ENCODE measurements at regions not wholly inside any gene's neighbourhood (a gene's known extent, or its start where the extent isn't known, plus 50 kb on each side); places are given as distances from the start of the nearest gene placed in this dataset.

DNA sequence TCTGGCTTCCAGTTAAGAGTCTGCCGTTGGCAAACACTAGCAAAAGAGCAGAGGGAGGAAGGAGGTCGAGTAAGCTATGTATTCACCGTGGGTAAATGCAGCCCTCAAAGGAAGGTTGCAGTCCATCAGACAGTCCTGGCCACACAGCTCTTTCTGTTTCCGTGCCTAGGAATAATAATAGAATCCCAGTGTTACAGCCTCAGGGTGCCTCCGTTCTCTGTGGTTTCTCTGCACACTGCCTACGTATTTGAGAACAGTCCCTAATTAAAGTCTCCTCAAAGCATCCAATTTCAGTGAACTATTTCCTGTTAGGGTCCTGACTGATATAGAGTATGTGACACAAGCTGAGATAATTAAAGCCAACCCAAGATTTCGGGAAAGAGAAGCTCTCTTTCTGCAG is 176.7 kb downstream of the GPAM start:
- DNase-seq = no peak
- Mint-ChIP-seq H3K4me1 (no peaks in the 10 kb centered on the region), H3K9me3 (peaks cover 0 to 2% (median 0%) of the 10 kb centered on the region in 8 donors), H3K4me3 (no peak overlapping the region), H3K27ac (no peak overlapping the region), H3K27me3 (peaks cover 0 to 3% of the 10 kb centered on the region in 2 donors), H3K36me3 (no peaks in the 10 kb centered on the region)
- H3K4me3 ChIP-seq (ENCODE audit: low read length in 2 of 2) = no peak overlapping the region
- no peaks in the 10 kb centered on the region for H3K9me3 ChIP-seq (ENCODE audit: control insufficient read depth in 1 of 2, low read length in 2 of 2)
- H3K36me3 ChIP-seq (ENCODE audit: insufficient read depth, low read length) = no peaks in the 10 kb centered on the region
- no peak overlapping the region for H3K27ac ChIP-seq (ENCODE audit: low read depth, low read length)
- CTCF ChIA-PET (ENCODE audit: partially characterized antibody) = no interaction called here
- no peaks in the 10 kb centered on the region for H3K27me3 ChIP-seq (ENCODE audit: insufficient read depth, low read length)
- POLR2A ChIA-PET (ENCODE audit: partially characterized antibody) = no interaction called here
- intact Hi-C loops (cut with micrococcal nuclease) = no loop called here
- no peaks in the 10 kb centered on the region for H3K4me1 ChIP-seq (ENCODE audit: insufficient read depth, low read length)

DNA sequence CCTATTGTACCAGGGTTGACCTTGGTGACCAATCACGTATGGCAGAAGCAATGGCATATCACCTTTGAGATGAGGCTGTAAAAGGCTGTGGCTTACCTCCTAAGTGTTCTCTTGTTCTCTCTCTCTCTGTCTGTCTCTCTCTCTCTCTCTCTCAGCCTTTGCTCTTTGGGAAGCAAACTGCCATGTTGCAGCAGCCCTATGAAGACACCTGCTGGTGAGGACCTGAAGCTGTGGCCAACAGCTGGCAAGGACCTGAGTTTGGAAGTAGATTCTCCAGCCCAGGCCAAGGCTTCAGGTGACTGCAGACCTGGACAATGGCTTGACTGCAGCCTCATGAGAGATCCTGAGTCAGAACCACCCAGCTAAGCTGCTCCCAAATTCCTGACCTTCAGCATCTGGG is 161.4 kb downstream of the GPAM start:
- Histone ChIP-seq H3K4me3 (ENCODE audit: low read length in 2 of 2) (no peak overlapping the region), H3K36me3 (ENCODE audit: insufficient read depth, low read length) (no peaks in the 10 kb centered on the region), H3K27me3 (ENCODE audit: insufficient read depth, low read length) (no peaks in the 10 kb centered on the region), H3K27ac (ENCODE audit: low read depth, low read length) (no peak overlapping the region), H3K4me1 (ENCODE audit: insufficient read depth, low read length) (no peaks in the 10 kb centered on the region), H3K9me3 (ENCODE audit: control insufficient read depth in 1 of 2, low read length in 2 of 2) (no peaks in the 10 kb centered on the region)
- no peak overlapping the region for H3K4me3 Mint-ChIP-seq
- intact Hi-C loops (cut with micrococcal nuclease) = no loop called here
- H3K36me3 Mint-ChIP-seq = no peaks in the 10 kb centered on the region
- DNase-seq = no peak
- peaks cover 0 to 4% (median 0%) of the 10 kb centered on the region in 8 donors for H3K9me3 Mint-ChIP-seq
- CTCF ChIA-PET (ENCODE audit: partially characterized antibody) = no interaction called here
- POLR2A ChIA-PET (ENCODE audit: partially characterized antibody) = no interaction called here
- no peaks in the 10 kb centered on the region for H3K4me1 Mint-ChIP-seq
- no peaks in the 10 kb centered on the region for H3K27me3 Mint-ChIP-seq
- no peak overlapping the region for H3K27ac Mint-ChIP-seq

DNA sequence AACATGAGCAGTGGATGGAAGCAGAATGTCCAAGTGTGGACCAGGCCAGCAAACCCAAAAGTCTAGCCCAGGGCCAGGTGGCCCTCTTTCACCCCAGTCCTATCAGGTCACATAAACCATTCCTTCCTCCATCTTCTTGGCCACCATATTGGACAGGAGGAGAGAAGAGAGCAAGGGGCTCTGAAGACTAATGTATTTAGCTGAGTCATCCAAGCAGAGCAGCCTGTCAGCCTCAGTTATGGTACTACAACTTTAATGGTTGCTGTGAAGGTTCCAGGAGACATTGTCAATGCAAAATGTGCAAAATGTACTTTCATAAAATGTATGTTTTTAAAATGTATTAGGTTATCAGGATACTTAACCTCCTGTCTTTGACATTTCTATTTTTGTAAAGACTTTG is 159.5 kb downstream of the GPAM start:
- H3K4me3 ChIP-seq (ENCODE audit: low read length in 2 of 2) = no peak overlapping the region

DNA sequence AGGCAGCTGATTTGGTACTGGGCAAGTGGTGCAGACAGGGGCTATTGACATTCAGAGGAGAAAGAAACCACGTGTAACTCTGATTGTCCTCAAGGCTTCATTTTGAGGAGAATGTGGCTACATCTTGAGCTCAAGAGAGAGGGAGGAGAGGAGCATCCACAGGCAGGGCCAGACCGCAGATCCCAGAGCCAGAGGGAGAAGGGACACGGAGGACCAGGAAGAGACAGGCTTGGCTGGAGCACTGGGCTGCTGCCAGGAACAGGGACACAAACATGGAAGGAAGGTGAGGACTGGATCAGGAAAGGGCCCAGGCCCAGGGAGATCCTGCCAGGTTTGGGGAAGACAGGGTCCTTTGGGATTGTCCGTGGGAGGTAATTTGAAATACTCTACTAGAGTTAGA is 158.3 kb downstream of the GPAM start:
- ChIA-PET CTCF (ENCODE audit: partially characterized antibody) (no interaction called here), POLR2A (ENCODE audit: partially characterized antibody) (no interaction called here)
- no peaks in the 10 kb centered on the region for H3K4me1 ChIP-seq (ENCODE audit: insufficient read depth, low read length)
- no peaks in the 10 kb centered on the region for H3K9me3 ChIP-seq (ENCODE audit: control insufficient read depth in 1 of 2, low read length in 2 of 2)
- intact Hi-C loops (cut with micrococcal nuclease) = no loop called here
- Mint-ChIP-seq H3K27me3 (no peaks in the 10 kb centered on the region), H3K4me1 (no peaks in the 10 kb centered on the region), H3K4me3 (no peak overlapping the region), H3K27ac (no peak overlapping the region), H3K36me3 (no peaks in the 10 kb centered on the region), H3K9me3 (peaks cover 0 to 12% (median 8%) of the 10 kb centered on the region in 8 donors)
- no peaks in the 10 kb centered on the region for H3K36me3 ChIP-seq (ENCODE audit: insufficient read depth, low read length)
- no peak overlapping the region for H3K27ac ChIP-seq (ENCODE audit: low read depth, low read length)
- no peaks in the 10 kb centered on the region for H3K27me3 ChIP-seq (ENCODE audit: insufficient read depth, low read length)
- H3K4me3 ChIP-seq (ENCODE audit: low read length in 2 of 2) = no peak overlapping the region
- no peak for DNase-seq

More for the DNA sequence above, 159.5 kb downstream of the GPAM start:
- no peaks in the 10 kb centered on the region for H3K27me3 ChIP-seq (ENCODE audit: insufficient read depth, low read length)
- Mint-ChIP-seq H3K27ac (no peak overlapping the region), H3K4me1 (no peaks in the 10 kb centered on the region), H3K9me3 (peaks cover 0 to 4% (median 2%) of the 10 kb centered on the region in 8 donors), H3K4me3 (no peak overlapping the region), H3K36me3 (no peaks in the 10 kb centered on the region), H3K27me3 (no peaks in the 10 kb centered on the region)
- CTCF ChIA-PET (ENCODE audit: partially characterized antibody) = no interaction called here
- no peaks in the 10 kb centered on the region for H3K9me3 ChIP-seq (ENCODE audit: control insufficient read depth in 1 of 2, low read length in 2 of 2)
- H3K4me1 ChIP-seq (ENCODE audit: insufficient read depth, low read length) = no peaks in the 10 kb centered on the region
- DNase-seq = no peak
- H3K36me3 ChIP-seq (ENCODE audit: insufficient read depth, low read length) = no peaks in the 10 kb centered on the region
- intact Hi-C loops (cut with micrococcal nuclease) = no loop called here
- H3K27ac ChIP-seq (ENCODE audit: low read depth, low read length) = no peak overlapping the region
- POLR2A ChIA-PET (ENCODE audit: partially characterized antibody) = no interaction called here

DNA sequence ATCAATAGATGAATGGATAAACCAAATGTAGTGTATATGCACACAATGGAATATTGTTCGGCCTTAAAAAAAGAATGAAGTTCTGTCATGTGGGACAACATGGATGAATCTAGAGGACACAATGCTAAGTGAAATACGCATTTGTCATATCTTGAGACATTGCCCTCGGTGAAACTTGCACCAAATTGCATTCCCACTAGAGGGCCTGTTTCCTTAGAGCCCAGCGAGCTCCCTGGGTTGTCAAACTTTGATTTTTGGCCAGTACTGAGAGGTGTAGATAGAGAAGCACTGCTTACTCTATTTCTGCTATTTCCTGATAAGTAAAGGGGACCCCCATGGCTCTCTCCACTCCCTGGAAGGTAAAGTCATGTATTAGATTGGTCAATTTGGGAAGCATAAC is 157.1 kb downstream of the GPAM start:
- peaks cover 0 to 15% (median 11%) of the 10 kb centered on the region in 8 donors for H3K9me3 Mint-ChIP-seq
- intact Hi-C loops (cut with micrococcal nuclease) = no loop called here
- no peaks in the 10 kb centered on the region for H3K27me3 Mint-ChIP-seq
- H3K27me3 ChIP-seq (ENCODE audit: insufficient read depth, low read length) = no peaks in the 10 kb centered on the region
- H3K9me3 ChIP-seq (ENCODE audit: control insufficient read depth in 1 of 2, low read length in 2 of 2) = no peaks in the 10 kb centered on the region
- H3K27ac ChIP-seq (ENCODE audit: low read depth, low read length) = no peak overlapping the region
- H3K36me3 ChIP-seq (ENCODE audit: insufficient read depth, low read length) = no peaks in the 10 kb centered on the region
- no peak overlapping the region for H3K4me3 Mint-ChIP-seq
- no peaks in the 10 kb centered on the region for H3K4me1 ChIP-seq (ENCODE audit: insufficient read depth, low read length)
- H3K36me3 Mint-ChIP-seq = peaks cover 0 to 3% of the 10 kb centered on the region in 2 donors
- ChIA-PET POLR2A (ENCODE audit: partially characterized antibody) (no interaction called here), CTCF (ENCODE audit: partially characterized antibody) (no interaction called here)
- no peak overlapping the region for H3K4me3 ChIP-seq (ENCODE audit: low read length in 2 of 2)
- no peaks in the 10 kb centered on the region for H3K4me1 Mint-ChIP-seq
- H3K27ac Mint-ChIP-seq = no peak overlapping the region
- no peak for DNase-seq

DNA sequence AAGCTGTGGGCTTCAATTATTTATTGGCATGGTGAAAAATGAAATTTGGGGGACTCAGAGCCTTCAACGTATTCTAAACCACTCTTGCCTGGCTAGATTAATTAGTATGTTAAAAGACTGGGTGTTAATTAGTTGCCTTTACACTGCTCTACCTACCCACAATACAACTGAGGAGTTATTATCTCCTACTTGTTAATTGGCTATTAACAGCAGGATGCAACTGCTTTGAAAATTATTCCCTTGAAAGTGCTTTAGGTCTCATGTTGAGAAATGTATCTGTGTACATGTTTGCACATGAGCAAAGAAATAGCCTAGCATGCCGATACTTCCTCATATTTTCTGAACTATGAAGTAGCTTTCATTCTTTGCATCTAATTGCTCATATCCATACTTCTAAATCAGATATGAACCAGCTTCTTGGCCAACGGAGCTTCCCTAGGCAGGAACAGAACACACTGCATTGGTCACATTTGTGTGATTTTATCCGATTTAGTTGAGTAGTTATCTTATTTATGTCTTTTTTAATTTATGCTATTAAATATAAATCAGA is 155.8 kb downstream of the GPAM start:
- Mint-ChIP-seq H3K27me3 (no peaks in the 10 kb centered on the region), H3K4me1 (no peaks in the 10 kb centered on the region), H3K4me3 (no peak overlapping the region), H3K27ac (no peak overlapping the region), H3K36me3 (peaks cover 0 to 3% of the 10 kb centered on the region in 2 donors), H3K9me3 (peaks cover 2 to 25% (median 11%) of the 10 kb centered on the region in 8 donors)
- H3K4me1 ChIP-seq (ENCODE audit: insufficient read depth, low read length) = no peaks in the 10 kb centered on the region
- no peak overlapping the region for H3K27ac ChIP-seq (ENCODE audit: low read depth, low read length)
- no peak overlapping the region for H3K4me3 ChIP-seq (ENCODE audit: low read length in 2 of 2)
- DNase-seq = no peak
- H3K9me3 ChIP-seq (ENCODE audit: control insufficient read depth in 1 of 2, low read length in 2 of 2) = no peaks in the 10 kb centered on the region
- no peaks in the 10 kb centered on the region for H3K36me3 ChIP-seq (ENCODE audit: insufficient read depth, low read length)
- intact Hi-C loops (cut with micrococcal nuclease) = no loop called here
- POLR2A ChIA-PET (ENCODE audit: partially characterized antibody) = no interaction called here
- CTCF ChIA-PET (ENCODE audit: partially characterized antibody) = no interaction called here
- no peaks in the 10 kb centered on the region for H3K27me3 ChIP-seq (ENCODE audit: insufficient read depth, low read length)

DNA sequence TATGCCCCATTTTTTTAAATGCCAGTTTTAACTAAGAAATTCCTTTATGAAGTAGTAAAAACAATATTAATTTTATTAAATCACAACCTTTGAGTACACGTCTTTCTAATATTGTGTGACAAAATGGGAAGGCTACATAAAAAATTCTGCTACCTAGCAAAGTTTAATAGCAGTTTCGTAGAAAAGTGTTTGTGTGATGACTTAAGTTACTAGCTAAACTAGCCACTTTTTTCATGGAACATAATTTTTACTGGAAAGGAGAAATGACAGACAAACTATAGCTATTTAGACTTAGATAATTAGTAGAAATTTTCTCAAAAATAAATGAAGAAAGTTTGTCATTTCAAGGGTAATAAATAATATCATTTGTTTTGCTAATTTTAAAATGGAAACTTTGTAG is 153.1 kb downstream of the GPAM start:
- no peaks in the 10 kb centered on the region for H3K9me3 ChIP-seq (ENCODE audit: control insufficient read depth in 1 of 2, low read length in 2 of 2)
- ChIA-PET CTCF (ENCODE audit: partially characterized antibody) (interaction anchor here (0.5 kb wide), 1 partner anchor 929 kb away, joined by 3 read pairs; no protein-coding TSS in a partner anchor), POLR2A (ENCODE audit: partially characterized antibody) (no interaction called here)

DNA sequence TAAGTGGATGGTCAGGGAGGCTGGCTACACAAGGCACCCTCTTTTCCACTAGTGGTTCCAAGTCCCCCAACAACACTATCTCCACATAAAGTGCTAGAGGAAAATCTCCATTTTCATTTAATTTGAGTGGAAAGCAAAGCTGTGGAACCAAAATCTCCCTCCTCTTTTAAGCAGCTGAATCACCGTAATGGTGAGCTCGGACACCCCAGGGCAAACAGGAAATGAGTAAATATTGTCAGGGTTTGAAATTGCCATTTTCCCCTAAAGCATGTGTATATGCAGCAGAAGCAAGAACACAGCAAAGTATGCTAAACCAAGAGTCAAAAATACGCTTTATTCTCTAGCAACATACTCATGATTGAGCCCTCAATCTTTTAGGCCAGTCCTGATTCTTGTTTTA is 143.7 kb downstream of the GPAM start:
- H3K4me3 Mint-ChIP-seq = no peak overlapping the region
- intact Hi-C loops (cut with micrococcal nuclease) = no loop called here
- Histone ChIP-seq H3K36me3 (ENCODE audit: insufficient read depth, low read length) (no peaks in the 10 kb centered on the region), H3K4me1 (ENCODE audit: insufficient read depth, low read length) (no peaks in the 10 kb centered on the region), H3K4me3 (ENCODE audit: low read length in 2 of 2) (no peak overlapping the region), H3K27me3 (ENCODE audit: insufficient read depth, low read length) (no peaks in the 10 kb centered on the region), H3K27ac (ENCODE audit: low read depth, low read length) (no peak overlapping the region), H3K9me3 (ENCODE audit: control insufficient read depth in 1 of 2, low read length in 2 of 2) (no peaks in the 10 kb centered on the region)
- H3K9me3 Mint-ChIP-seq = peaks cover 0 to 19% (median 2%) of the 10 kb centered on the region in 8 donors
- ChIA-PET CTCF (ENCODE audit: partially characterized antibody) (no interaction called here), POLR2A (ENCODE audit: partially characterized antibody) (no interaction called here)
- peaks cover 6 to 9% of the 10 kb centered on the region in 2 donors for H3K27me3 Mint-ChIP-seq
- peak overlapping the region in 1 of 7 donors; percentile 55 for H3K27ac Mint-ChIP-seq
- H3K4me1 Mint-ChIP-seq = no peaks in the 10 kb centered on the region
- no peak for DNase-seq
- no peaks in the 10 kb centered on the region for H3K36me3 Mint-ChIP-seq

More for the DNA sequence above, 153.1 kb downstream of the GPAM start:
- intact Hi-C loops (cut with micrococcal nuclease) = no loop called here
- no peaks in the 10 kb centered on the region for H3K36me3 ChIP-seq (ENCODE audit: insufficient read depth, low read length)
- Mint-ChIP-seq H3K27me3 (no peaks in the 10 kb centered on the region), H3K9me3 (peaks cover 2 to 36% (median 13%) of the 10 kb centered on the region in 8 donors), H3K36me3 (peaks cover 0 to 3% of the 10 kb centered on the region in 2 donors), H3K4me3 (no peak overlapping the region), H3K27ac (no peak overlapping the region), H3K4me1 (no peaks in the 10 kb centered on the region)
- no peaks in the 10 kb centered on the region for H3K4me1 ChIP-seq (ENCODE audit: insufficient read depth, low read length)
- no peak for DNase-seq
- no peak overlapping the region for H3K4me3 ChIP-seq (ENCODE audit: low read length in 2 of 2)
- no peaks in the 10 kb centered on the region for H3K27me3 ChIP-seq (ENCODE audit: insufficient read depth, low read length)
- H3K27ac ChIP-seq (ENCODE audit: low read depth, low read length) = no peak overlapping the region
